ENCODE measurements at regions not wholly inside any gene's neighbourhood (a gene's known extent, or its start where the extent isn't known, plus 50 kb on each side); places are given as distances from the start of the nearest gene placed in this dataset.

DNA sequence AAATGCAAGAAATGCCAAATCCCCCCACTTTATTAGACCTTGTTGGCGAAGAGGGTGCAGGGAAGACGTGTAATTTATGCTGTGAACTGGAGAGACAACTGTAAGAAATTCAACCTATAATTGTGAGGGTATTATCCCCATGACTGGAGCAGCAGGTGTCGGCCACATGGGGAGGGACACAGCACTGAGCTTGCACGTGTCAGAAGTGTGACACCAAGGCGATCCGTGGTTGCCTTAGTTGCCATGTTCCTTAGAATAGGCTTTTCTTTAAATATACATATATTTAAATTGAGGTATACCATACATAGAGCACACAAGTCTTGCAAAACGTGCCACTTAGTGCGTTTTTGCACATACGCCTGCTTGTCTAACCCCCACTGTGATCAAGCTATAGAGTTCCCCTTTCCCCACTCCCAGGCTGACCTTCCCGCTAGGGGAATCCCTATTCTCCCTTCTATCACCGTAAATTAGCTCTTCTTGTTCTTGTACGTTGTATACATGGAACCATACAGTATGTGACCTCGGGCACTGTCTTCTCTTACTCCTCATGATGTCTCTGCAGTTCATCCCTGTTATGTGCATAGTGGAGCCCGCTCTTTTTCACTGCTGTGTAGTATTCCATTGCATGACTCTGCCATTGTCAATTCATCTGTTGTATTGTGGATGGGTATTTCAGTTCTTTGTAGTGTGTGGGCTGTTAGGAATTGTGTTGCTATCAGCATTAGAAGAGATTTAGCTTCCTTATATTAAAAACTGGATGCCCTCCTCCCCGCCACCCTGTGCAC is 81.6 kb upstream of the PMEPA1 start:
- DNase-seq (ENCODE audit: low read depth in 3 of 3) = no peak

DNA sequence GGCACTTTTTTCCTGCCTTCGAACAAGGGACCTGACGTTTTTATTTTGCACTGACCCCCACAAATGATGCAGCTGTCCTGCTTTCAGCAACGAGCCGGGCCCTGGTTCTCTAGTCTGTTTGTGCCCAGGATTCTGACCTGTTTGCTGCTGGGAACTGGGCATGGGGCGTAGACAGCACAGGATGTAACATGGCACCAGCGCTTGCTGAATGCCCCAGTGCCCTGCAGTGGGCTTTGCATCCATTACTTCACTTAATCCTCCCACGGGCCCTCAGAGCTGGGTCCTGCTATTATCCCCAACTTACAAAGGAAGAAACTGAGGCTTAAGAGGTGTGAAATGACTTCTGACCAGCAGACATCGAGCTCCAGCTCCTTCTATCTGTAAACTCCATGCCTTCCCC is 80.4 kb upstream of the PMEPA1 start:
- DNase-seq (ENCODE audit: low read depth in 3 of 3) = no peak

DNA sequence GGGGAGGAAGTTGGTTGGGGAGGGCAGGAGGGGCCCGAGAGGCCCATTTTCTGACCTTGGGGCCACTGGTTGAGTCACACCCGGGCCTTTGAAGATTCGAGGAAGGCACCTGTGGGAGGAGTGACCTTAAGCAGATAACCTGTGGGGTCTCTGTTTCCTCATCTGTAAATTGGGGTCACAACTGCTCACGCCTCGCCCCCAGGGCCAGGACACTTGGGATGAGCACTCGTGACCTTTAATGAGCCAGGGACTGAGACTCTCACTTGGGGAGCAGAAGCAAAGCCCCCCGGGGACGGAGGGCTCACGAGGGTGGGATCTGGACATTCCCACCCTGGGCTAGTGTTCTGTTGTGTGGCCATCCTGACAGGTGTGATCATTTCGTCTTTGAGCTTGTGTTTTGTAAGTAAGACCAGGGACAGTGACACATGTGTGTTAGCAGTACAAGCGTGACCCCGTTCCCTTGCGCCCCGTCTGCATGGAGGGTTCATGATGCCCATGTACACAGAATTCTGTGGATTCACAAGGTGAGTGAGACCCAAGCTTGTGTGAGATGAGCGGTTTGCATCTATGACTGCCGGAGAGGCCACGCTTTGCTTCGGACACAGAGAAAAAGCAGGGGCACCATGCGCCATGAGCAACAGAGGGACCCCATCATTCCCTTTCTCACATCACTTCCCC is 79.3 kb upstream of the PMEPA1 start:
- no peak for DNase-seq (ENCODE audit: low read depth in 3 of 3)

DNA sequence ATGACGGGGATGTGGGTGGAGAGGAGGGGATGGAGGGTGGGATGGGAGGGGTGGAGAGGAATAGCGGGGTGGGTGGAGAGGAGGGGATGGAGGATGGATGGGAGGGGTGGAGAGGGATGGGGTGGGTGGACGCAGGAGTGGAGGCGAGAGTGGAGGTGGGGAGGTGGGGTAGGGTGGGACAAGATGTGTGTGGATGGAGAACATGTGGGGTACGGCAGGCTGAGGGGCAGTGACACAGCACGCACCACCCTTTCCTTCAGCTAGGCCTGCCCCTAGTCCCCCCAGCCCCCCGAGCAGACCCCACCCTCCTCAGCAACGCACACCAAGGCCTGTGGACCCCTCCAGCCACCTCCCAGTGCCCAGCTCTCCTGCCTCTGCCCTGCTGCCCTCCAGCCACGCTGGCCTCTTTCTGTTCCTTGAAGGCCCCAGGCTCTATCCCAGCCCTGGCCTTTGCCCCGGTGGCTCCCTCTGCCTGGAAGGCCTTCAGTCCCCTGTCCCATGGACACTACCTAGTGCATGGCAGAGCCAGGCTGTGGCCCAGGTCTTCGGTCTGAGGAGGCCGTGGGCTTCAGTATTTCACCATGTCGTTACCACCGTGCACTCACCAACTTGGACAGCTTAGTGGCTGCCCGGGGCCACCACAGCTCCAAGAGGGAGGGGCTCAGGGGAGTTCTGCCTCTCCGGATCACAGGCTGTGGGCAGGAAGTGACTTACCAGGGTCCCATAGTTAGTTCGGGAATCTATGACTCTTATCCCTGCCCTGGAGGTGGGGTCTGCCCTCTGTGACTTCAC is 78.4 kb upstream of the PMEPA1 start:
- DNase-seq (ENCODE audit: low read depth in 3 of 3) = no peak

DNA sequence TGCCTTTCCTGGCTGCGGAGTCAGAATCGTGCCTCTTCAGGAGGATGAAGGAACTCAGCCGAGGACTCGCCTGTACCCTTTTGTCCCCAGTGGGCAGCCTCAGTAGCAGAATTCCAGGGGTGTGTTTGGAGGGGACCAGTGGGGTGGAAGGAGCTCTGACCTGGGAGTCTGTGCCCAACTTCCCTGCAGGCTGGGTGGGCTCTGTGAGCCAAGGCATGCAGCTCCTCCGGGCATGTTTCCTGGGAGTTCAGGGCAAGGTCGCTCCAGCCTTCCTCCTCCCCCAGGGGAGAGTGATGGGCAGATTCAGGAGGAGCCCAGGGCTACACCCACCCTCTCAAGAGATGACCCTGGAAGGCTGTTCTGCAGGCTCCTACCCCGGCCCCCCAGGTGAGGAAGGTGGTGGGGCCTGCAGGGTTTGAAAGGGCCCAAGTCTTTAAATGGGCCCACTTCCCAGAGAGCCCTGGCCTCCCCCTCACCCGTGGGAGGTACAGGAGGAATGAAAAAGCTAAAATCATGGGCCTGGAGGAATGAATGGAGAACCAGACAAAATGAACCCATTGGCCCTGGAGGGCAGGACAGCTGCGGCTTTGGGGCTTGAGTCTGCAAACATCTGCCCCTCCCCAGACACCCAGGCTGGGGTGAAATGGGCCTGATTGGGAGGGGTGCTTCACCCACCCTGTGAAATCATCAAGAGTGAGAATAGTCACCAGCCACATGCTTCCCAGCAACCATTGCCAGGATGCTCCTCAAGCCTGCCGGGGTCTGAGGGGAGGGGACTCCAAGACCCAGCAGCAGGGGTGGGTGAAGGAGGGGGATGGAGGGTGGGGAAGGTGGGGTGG is 77.6 kb upstream of the PMEPA1 start:
- DNase-seq (ENCODE audit: low read depth in 3 of 3) = no peak

DNA sequence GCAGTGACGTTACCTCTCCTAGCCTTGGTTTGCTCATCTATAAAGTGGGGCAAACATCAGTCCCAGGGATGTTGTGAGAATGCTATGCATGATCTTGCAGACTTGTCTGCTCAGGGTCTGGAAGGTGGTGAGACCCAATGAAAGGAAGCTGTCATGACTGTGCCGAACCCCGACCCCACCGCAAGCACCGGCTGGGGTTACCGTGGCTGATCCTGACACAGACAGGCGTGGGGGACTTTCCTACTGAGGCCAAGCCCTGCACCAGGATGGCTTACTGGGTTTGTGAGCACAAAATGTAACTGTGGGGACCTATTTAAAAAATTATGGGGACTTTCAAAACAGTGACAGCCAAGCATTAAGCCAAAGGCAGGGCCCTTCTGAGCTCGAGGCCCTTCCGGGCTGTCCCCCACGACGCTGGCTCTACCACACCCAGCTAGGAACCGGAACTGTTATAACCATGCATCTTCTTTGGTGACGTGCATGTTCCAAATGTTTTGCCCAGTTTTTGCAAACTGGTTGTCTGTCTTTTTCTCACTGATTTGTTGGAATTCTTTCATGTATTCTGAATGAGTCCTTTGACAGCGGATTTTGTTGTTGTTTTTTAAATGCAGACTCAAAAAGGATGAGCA is 76.6 kb upstream of the PMEPA1 start:
- DNase-seq (ENCODE audit: low read depth in 3 of 3) = no peak

DNA sequence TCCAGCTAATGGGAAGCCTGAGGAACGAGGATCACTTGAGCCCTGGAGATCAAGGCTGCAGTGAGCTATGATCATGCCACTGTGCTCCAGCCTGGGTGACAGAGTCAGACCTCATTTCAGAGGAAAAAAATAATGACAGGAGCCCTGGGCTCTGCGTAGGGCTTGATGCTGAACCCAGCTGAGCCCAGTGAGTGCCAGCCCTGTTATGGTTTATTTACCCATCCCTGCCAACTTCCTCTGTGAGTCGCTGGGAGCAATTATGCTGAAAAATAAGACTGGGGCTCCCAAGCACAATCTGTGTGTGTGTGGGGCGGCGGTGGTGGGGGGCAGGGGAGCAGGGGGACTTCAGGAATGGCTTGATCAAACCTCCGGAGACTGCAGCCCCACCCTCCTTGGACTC is 75.9 kb upstream of the PMEPA1 start:
- no peak for DNase-seq (ENCODE audit: low read depth in 3 of 3)

DNA sequence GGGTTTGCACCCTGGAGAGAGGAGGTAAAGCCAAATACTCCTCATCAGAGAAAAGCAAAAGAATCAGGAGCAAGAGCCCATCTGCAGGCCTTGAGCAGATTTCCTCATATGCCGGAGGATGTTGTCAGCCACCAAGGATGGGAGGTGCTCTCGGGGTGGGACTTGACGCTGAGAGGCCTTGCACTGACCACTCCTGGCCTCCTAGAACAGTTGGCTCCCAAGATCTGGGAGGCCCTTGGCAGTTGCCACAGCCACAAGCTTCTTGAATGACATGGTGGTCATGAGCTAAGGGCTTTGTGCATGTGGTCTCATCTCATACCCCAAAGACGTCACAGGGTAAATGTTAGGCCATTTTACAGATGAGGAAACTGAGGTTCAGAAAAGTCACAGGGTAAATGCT is 75.2 kb upstream of the PMEPA1 start:
- DNase-seq (ENCODE audit: low read depth in 3 of 3) = no peak

DNA sequence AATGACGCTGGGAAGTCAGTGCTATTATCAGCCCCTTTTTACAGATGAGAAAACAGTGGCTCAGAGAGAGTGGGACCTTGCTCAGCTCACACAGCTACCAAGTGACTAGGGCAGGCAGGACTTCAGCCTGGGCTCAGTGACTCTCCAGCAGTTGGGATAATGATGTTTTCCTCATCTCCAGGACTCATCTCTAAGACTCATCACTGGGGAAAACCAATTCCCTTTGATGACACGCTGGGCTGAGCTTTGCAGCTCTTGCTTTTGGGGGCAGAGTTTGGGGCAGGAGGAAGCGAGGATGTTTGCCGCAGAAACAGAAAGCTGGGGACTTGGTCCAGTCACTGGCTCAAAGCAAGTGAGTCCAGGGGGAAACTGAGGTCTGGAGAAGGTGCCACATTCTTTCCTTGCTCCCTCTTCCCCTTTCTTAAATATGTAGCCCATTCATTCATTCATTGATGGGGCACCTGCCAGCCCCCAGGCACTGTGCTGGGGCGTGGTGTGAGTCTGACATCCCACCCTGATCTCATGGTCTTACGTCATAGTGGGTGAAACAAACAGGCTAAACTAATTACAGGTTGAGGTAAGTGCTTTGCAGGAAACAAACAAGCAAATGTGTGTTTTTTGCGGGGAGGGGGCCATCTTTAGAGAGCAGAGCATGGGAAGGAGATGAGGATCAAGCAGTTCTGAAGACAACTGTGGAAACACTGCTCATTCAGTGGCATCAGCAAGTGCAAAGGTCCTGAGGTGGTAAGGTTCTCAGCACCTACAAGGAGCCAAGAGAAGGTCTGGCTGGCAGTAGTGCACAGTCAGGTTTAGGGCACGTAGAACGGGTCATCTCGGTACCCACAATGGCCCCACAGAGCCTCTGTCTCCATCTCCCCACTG is 74.4 kb upstream of the PMEPA1 start:
- no peak for DNase-seq (ENCODE audit: low read depth in 3 of 3)

DNA sequence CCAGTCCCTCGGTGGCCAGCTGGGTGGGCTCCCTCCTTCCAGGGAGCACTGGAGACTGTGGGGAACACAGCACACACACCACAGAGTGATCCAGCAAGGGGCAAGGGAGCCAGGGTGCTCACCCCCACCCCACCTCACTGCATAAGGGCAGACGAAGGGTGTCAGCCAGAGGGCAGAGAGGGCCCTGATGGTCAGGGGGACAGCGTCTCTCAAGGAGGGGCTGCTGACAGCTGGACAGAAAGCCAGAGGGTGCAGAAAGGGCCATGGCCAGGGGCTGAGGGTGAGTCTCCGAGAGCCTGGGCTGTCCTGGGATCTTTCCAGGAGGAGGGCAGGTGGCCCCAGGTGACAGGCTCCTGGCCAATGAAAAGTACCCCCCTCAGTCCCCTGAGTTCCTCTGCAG is 73.4 kb upstream of the PMEPA1 start:
- DNase-seq (ENCODE audit: low read depth in 3 of 3) = no peak

DNA sequence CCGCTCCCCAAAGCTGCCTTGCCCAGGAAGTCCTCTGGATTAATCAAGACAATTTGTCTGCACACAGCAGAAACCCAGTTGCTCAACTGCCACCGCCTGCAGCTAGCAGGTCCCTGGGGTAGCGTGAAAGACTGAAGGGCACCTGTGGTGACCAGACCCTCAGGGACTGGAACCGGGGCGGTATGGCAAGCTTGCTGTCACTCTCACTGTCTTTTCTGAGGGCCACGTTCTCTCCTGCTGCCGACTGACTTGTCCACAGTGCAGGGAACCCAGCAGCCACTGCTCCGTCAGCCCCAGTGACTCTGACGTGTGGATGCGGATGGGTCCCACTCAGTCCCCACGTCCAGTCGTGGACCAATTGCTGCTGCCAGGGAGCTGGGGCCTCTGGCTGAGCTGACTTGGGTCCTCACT is 72.8 kb upstream of the PMEPA1 start:
- DNase-seq (ENCODE audit: low read depth in 3 of 3) = no peak

DNA sequence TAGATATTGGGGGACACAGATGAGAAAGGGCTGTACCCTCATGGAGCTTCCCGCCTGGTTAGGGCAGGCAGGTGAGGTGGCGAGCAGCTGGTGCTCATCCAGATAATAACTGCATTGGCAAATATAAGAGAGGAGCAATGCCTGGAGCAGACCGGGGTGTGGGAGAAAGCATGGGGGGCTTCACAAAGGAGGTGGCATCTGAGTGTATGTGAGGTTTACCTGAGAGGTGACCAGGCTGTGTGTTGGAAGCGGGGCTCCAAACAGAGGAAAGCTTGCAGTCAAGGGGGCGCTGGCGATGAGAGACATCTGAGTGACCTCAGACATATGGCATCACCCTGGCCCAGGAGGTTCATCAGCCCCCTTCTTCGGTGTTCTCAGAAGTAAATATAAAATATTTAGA is 72.1 kb upstream of the PMEPA1 start:
- no peak for DNase-seq (ENCODE audit: low read depth in 3 of 3)

DNA sequence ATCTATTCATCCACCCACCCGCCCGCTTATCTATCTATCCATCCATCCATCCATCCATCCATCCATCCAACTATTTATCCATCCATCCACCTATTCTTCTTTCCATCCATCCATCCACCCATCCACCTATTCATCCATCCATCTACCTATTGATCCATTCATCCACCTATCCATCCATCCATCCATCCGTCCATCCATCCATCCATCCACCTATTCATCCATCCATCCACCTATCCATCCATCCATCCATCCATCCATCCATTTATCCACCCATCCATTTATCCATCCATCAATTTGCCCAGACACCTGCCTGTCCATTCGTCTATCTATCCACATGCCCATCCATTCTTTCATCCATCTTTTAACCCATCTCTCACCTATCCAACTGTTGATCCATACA is 71.1 kb upstream of the PMEPA1 start:
- DNase-seq (ENCODE audit: low read depth in 3 of 3) = no peak

DNA sequence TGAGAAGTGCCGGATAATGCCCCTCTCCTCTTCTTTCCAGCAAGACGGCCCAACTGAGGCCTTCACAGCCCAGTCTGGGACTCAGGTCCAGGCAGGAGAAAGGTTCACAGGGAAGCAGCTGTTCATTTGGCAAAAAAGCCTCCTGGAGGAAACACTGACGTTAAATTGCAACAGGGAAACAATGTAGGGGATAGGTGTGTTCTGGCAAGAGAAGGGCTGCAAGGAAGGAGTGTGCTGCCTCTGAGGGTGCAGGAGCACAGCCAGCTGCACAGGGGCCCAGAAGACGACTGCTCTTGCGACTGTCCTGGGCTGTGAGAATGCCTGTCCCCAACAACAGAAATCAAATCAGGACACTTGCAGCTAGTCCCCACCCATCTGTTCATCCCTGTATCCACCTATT is 70.6 kb upstream of the PMEPA1 start:
- DNase-seq (ENCODE audit: low read depth in 3 of 3) = no peak

DNA sequence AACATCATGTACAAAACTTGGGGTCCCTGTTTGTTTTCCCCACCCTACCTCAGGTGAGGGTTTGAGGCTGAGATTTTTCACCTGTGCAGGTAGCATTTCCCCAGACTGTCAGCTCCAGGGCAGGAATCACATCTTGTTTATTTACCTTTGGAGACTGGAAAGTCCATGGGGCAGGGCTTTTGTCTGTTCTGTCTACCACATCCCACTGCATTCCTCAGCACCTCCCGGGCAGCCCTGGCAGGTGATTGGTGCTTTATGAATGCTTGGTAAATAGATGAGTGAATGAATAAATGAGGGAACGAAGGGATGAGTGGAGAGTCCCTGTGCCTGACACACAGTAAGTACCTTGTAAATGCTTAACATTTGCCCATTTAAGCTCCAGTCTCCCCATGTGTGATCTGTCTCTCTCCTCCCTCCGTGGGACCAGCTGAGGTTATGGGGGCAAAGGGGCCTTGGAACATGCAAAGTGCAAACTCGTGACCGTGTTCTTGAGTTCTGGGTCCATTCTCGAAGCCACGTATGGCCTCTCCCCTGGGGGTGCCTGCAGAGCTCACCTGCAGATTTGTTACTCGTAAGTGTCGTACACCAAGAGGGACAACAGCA is 69.7 kb upstream of the PMEPA1 start:
- no peak for DNase-seq (ENCODE audit: low read depth in 3 of 3)

DNA sequence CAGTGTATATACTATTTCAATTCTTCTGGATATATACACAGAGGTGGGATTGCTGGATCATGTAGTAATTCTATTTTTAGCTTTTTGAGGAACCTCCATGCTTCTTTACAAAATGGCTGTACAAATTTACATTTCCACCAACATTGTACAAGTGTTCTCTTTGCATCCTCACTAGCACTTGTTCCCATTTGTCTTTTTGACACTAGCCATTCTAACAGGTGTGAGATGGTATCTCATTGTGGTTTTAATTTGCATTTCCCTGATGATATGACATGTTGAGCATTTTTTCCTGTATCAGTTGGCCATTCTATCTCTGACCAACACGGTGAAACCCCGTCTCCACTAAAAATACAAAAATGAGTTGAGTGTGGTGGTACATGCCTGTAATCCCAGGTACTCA is 68.1 kb upstream of the PMEPA1 start:
- no peak for DNase-seq (ENCODE audit: low read depth in 3 of 3)

DNA sequence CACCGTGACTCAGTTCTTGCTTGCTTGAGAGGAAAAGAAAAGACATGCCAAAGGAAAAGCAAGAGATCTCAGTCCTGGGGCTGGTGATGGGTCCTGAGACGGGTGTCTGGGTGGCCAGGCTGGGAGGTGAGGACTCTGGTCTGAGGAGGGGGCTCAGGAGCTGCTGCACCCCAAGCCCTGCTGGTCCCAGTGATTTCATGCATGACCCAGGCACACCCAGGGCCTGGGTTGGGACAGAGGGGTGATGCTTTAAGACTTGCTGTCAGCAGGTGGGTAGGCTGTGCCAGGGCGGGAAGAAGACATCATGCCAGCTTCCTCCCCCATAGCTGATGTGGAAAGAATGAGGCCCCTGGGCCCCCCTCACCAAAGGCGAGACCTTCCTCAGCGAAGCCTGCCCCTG is 65.1 kb upstream of the PMEPA1 start:
- no peak for DNase-seq (ENCODE audit: low read depth in 3 of 3)

DNA sequence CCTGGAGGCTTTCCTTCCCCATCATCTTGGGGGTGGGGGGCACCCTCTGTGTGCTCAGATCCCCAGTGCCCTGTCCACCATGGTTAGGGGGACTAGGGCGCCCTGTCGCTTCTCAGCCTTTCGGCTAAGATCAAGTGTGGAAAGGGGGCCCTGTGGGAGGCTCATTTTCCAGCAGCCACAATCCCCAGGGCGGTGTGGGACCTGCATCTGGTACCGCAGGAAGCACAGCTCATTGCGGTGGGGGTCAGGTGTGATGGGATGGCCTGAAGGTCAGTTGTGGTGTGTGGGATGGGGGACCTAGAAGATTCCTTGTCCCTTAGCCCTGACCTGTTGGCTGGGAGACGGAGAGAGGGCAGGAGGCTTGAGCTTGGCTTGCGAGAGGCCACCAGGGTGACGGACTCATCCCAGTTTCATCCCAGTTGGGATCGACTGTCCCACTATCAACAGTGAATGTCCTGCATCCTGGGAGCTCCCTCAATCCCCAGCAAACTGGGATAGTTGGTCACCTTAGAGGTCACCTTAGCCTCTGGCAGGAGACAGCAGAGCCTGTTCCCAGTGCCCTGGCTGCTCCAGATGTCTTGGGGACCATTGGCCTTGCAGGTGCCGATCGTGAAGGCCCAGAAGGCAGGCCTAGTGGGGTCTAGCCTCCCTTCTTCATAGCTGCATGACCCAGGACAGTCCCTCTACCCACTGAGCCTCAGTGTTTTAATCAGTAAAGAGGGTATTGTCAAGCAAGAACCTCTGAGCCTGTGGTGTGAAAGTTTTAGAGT is 64.5 kb upstream of the PMEPA1 start:
- no peak for DNase-seq (ENCODE audit: low read depth in 3 of 3)
